Spleen (tissue), 7 donors: ENCODE measurements at regions not wholly inside any gene's neighbourhood (a gene's known extent, or its start where the extent isn't known, plus 50 kb on each side); places are given as distances from the start of the nearest gene placed in this dataset.

Experiments
- CTCF ChIP-seq, 11 experiments: fragments of 200-600 bp in 7 of 11; fragments of 450-650 bp in 4 of 11; sonication (generic) in 4 of 11; IDR thresholded peaks in 8 of 11; conservative IDR thresholded peaks in 3 of 11; 1 replicate in 7 of 11; 2 replicates in 4 of 11; pipeline versions ENCODE4 v1.4.0 to v1.8.0; 2016 to 2021; ENCODE audit warnings: antibody characterized with exemption in 11 of 11, inconsistent platforms in 4 of 11, mild to moderate bottlenecking in 1 of 11
- POLR2A ChIP-seq, 3 donors: fragments of 450-650 bp; IDR thresholded peaks; one replicate each; pipeline ENCODE4 v1.5.1; 2017; ENCODE audit warnings: antibody characterized with exemption in 3 of 3, mild to moderate bottlenecking in 1 of 3
- POLR2AphosphoS5 ChIP-seq, 3 donors: sonication (generic); formaldehyde crosslinking; IDR thresholded peaks; one replicate each; pipeline ENCODE4 v1.5.1; 2017; ENCODE audit warnings: antibody characterized with exemption in 3 of 3
- donor health status: DM: no; HTN: no; CAD: no; lungs with moderate emphysema.
- donor health status: DM: no; HTN: no; CAD: no.
- donor health status: DM: no; HTN: no; CAD: no.

GRCh38 chr2:66264354-66264753, 170.6 kb upstream of the MEIS1 start:
- TF ChIP-seq POLR2AphosphoS5 (IDR thresholded peaks at IDR 0.05) = no peak
- no peak for TF ChIP-seq CTCF (IDR thresholded peaks at IDR 0.05 in 8 of 11, conservative IDR thresholded peaks at IDR 0.05 in 3 of 11)
- TF ChIP-seq POLR2A (IDR thresholded peaks at IDR 0.05) = no peak
